ENCODE measurements at regions not wholly inside any gene's neighbourhood (a gene's known extent, or its start where the extent isn't known, plus 50 kb on each side); places are given as distances from the start of the nearest gene placed in this dataset.

DNA sequence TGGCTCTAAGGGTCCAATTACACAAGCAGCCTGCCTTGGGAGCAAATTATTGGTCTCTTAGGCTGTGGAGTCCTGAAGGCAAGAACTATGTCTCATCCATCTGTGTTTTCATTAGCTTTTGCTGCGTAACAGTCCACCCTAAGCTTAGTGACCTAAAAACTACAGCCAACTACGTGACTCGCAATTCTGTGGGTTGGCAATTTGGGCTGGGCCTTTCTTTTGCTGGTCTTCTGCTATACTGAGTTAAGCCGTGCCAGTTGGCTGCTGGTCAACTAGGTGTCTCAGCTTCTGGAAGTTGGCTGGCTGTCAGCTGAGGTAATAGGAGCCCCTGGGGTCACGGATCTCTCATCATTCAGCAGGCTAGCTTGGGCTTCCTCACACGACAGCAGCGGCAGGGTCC lies 205.6 kb upstream of the S100G start:
- no peak for DNase-seq (ENCODE audit: low spot score)

DNA sequence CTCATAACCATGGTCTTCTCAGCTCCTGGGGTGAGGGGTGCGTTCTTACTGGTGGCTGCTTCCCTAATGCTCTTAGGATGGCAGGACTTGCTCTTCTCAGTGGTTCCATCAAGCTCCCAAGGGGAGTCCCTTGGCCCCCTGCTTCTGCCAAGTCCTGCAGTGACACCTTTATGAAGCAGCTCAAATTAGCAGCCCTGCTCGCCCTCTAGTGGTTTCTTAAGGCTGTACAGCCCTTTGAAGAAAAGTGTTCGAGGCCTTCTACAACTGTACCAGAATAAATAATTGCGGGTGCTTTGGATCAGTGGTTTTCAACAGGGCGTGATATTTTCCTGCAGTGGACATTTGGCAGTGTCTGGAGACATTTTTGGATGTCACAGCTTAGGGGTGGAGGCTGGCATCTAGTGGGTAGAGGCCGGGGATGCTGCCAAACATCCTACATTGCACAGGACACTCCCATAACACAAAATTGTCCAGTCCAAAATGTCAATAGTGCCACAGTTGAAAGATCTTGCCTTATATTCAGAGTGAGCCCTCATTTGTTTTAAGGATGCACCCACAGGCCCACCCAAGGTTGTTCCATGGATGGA lies 204.7 kb upstream of the S100G start:
- DNase-seq (ENCODE audit: low spot score) = peak; percentile 10

DNA sequence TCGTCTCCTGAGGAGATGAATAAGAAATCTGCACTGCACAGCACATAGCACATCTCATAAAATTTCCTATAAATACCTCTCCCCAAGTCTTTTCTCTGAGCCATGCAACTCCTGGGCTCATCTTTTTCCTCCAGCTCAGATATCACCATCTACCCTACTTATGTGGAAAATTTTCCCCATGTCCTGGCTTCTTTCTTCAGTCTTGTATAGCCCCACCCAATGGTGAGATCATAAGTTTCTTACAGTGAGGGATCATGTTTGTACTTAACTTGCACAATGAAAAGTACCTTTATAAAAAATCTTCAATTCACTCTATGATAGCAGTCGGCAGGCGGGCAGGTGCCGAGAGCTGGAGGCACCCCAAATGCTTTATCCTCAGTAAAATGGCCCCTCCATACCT lies 198.6 kb upstream of the S100G start:
- DNase-seq (ENCODE audit: low spot score) = peak; percentile 77

DNA sequence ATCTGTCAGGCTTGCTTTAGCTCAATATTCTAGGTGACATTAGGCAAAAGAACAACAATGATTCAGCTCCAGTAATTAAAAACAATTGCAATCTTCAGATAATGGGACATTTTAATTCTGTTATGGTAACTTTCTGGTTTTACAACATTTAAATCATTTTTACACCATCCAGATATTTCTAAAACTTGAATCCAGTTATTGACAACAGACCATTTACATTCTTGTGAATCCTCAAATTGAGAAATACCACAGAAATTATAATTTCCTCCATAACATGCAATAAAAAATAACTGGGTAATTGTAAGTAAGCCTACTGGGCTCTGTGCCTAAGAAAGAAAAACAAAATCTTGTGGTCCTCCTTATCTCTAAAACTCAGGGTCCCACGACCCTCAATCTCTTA lies 195.0 kb upstream of the S100G start:
- no peak for DNase-seq (ENCODE audit: low spot score)

DNA sequence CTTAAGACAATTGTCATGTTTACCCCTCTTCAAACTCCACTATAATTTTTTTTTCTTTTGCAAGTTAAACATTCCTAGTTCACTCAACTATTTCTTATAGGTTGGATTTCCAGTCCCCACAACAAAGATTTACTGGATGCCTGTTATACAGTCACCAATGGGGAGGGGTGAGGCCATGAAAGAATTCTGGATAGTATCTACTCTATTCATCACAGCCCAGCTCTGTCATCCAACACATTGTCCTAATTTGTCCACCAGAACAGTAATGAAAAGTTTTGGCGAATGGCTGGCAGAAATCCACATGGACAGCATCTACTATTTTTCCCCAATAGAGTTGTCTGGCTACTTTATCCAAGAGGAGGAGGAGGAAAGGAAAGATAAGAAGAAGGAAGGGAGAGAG lies 192.7 kb upstream of the S100G start:
- DNase-seq (ENCODE audit: low spot score) = no peak

DNA sequence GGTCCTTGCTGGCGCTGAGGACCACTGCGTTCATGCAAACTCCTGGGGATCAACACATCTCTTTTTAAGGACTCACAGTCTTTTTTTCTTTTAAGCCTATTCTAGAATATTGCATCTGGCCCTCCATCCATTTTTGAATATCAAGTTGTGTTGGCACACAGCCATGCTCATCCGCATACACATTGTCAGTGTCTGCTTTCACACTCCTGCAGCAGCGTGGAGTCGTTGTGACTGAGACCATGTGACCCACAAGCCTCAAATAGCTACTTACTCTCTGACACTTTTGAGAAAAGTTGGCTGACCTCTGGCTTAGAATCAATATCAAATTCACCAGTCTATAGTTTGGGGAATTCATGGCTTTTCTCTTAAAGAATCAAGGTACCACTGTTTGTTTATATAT lies 191.8 kb upstream of the S100G start:
- DNase-seq (ENCODE audit: low spot score) = no peak

DNA sequence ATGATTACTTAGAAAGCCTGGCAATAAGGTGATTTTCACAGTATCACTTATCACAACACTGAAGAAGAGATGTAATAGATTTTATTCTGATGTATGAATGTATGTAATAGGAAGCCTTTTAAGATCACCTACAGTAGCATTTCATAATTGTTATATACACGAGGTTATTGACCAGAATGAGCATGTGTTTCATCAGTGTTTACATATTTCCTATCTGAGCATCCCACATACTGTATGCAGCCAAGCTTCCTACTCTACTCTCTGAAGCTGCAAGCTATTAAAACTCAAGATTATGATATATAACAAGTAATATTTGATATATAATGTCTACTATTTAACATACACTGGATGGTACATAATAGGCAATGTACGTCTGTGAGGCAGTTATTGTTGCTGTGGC lies 190.9 kb upstream of the S100G start:
- no peak for DNase-seq (ENCODE audit: low spot score)

DNA sequence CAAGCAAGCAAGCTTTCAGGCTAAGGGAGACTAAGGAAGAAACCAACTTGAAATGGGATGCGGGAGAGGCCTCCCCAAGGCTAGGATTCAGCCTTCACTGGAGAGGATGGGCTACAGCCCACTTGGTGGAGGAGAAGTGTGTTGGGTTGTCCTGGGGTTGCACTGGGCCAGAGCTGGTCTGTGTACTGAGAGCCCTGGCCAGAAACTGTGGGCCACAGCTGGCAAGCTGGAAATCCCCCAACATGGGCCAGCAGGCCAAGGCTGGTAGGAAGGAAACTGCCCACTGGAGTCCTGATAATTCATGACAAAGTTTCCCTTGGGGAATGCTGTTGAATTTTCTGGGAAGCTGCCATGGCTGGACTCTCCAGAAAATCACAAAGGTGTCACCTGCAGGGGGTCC lies 188.0 kb upstream of the S100G start:
- DNase-seq (ENCODE audit: low spot score) = no peak

DNA sequence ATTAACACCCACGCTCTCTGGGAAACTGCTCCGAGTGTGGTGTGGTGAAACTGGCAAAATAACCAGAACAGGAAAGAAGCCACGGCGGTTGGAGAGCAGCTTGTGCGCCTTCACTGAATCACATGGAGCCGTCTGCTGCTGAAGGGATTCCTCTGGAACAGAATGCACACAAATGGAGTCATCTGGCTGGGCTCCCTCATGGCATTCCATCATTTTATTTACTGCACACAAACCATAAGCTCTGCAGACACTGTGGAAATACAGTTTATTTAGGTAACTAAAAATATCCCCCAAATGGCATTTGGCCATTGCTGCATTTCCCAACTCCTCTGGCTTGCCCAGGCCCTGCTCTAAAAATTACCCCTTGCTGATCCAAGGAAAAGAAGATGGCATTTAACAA lies 187.0 kb upstream of the S100G start:
- peak; percentile 78 for DNase-seq (ENCODE audit: low spot score)

DNA sequence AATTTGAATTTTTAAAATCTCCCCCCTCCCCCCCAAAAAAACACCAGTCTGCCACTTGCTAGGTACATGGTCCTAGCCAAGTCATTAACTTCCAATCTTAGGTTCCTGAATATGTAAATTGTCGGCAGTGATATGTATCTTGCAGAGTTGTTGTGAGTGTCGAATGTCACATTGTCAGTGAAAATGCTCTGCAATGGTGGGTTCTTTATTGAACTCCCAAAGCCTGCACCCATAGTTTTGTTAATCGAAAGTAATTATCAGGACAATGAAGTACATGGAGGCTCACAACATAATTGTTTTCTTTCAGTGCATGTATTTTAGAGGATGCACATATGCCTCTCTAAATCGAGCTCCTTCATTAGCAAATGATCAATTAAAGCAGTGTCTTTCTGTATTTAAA lies 185.6 kb upstream of the S100G start:
- no peak for DNase-seq (ENCODE audit: low spot score)

DNA sequence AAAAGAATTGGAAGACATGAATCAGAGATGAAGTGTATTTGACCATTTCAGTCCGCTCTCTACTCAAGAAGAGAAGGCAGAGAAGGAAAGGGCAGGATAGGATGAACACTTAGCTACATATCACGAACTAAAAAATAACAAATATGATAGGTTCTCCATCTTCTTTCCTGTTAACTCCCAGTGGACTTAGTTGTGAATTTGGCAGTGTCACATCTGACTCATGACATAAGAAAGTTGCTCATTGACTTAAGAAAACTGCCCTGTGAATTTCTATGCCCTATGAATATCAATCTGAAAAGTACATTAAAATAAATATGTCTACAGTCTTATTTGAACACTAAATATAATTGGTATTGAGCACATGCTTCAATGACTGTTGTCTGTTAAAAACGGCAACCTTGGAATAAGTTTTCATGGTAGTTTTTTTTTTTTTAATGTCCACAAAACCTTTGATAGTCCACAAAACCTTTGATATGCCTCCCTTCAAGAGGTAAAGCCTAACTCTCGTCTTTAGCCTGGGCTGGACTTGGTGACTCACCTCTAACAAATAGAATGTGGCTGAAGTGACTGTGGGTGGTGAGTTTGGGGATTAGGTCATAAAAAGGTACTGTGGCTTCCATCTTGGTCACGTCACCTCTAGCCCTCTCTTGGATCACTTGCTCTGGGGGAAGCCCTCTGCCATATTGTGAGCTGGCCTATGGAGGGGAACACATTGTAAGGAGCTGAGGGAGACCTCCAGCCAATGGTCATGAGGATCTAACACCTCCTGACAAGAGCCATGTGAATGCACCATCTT lies 184.7 kb upstream of the S100G start:
- no peak for DNase-seq (ENCODE audit: low spot score)

DNA sequence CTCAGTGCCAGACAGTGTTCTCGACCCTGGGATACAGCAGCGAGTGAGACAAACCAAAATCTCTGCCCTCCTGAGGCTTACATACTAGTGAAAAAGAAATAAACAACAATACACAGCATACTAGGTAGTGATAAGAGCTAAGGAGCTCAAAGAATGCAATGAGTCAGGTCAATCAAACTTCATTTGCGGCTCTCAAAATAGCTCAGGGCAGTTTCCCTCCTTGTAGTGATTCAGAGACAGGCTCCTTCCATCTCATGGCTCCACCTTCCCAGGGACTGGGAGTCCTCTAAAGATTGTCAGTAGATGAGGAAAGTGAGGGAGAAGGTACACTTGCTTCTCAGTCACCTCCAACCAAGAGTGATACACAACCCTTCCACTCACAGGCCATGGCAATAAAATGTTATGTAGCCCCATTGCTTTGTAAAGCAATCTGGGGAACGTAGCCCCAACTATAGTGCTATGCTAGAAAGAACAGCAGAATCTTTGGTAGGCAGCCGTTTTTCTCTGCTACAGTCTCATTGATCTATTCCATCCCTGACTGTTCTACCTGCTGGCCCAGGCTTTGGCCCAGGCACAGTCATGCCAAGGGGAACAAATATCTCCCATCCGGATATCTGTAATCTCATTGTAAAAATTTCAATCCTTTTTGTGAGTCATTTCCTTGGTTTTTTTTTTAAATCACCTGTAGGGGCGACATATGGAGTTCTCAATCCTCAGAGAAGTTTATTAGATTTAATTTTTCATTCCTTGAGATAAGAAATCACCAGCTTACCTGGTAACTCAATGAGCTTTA lies 183.1 kb upstream of the S100G start:
- DNase-seq (ENCODE audit: low spot score) = no peak

DNA sequence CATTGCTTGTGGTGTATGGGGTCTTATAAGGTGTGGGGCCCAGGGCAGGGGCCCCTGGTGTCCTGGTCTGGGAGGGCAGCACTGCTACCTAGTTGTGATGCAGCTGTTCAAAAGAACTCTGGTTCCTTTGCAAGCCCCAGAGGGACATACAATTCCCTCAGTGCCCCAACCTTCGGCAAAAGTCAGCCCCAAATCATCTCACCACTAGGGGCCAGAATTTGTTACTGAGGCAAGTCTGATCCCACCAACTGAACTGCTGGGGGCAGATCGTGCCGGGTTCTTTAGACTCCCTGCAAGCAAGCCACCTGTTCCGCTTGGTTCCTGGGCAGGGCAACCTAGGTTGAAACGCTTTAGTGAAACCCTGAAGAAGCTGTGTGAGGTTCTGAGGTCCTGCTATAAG lies 180.1 kb upstream of the S100G start:
- DNase-seq (ENCODE audit: low spot score) = no peak

DNA sequence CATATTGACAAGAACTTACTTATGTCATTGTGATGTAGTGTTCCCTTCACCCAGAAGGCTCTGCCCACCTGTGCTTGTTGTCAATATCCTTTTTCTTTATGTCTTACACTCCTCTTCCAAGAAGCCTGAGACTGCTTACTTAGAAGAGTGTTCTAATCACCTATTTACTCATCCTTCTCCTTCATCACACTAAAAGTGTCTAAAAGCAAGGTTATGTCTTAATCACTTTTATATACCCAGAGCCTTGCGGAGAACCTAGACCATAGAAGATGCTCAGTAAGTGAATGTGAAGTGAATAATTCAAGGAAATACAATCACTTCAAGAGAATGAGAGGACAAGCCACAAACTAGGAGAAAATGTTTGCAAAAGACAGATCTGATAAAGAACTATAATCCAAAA lies 177.6 kb upstream of the S100G start:
- DNase-seq (ENCODE audit: low spot score) = no peak

DNA sequence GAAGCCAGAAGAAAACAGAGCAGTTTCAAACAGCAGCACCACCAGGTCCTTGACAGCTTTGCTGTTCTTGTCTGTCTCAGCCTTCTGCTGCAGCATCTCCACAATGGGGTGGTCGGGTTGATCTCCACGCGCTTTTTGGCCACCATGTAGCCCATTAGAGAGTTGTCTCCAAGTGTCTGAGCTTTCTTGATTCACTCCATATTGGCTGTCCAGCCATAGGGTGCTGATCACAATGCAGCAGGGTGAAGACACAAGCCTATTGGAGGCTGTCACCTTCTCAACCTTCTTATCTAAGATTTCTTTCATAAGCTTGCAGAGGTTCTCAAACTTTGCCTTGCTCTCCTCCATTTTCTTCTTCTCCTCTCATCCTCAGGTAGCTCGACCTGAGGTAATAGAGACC lies 175.4 kb upstream of the S100G start:
- DNase-seq (ENCODE audit: low spot score) = no peak

DNA sequence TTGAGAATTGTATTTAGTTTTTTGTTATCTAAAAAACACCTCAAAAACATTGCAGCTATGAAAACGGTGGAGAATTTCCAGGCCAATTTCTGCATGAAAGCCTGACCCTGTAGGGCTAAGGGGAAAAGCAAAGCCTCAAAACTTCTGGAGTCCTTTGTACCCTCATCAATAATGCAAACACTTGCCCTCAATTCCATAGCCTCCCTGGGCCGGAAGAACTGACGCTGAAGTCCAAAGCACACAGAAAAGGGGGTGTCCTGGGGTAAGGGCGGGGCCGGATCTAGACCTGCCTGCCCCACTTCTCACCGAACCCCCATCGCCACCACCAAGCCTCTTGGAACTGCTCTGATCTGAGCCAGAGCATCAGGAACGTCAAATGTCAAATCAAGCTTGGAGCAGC lies 173.9 kb upstream of the S100G start:
- DNase-seq (ENCODE audit: low spot score) = no peak

DNA sequence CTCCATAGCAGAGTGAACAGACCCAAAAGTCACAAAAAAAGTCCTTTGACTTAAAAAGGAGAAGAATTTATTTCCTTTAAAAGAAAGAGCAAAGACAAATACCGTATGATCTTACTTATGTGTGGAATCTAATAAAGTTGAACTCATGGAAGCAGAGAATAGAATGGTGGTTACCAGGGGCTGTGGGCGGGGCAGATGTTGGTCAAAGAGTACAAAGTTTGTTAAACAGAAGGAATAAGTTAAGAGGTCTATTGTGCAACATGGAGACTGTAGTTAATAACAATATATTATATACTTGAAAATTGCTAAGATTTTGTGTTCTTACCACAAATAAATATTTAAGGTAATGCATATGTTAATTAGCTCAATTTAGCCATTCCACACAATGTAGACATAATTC lies 173.3 kb upstream of the S100G start:
- no peak for DNase-seq (ENCODE audit: low spot score)

DNA sequence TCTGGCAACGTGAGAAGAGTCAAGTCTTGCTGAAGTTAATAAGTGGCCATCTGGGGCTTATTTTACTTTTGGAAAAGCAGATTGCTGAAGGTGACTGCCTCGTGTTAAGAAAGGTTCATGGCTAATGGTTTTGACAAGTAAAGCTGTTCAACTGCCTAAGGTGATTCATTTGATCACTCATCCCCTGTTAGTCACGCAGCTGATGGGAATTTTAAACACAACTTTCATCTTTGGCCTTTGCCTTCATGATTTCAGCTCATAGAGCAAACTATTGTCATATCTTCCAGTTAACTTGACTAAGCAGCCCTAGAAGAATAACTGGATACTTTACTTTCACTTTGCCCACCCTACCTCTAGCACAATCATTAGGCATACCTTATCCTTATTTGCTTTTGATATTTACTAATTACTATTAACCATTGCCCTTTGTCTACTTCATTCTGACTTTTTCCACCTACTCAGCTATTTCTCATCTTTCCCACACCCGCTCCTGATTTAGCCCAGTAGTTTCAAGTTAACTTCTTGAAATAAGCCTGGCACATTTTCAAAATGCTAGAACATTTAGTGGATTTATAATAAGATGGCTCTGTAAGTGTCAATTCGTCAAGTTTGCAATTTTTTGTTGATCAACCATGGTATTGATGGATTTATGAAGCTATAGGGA lies 170.6 kb upstream of the S100G start:
- no peak for DNase-seq (ENCODE audit: low spot score)

DNA sequence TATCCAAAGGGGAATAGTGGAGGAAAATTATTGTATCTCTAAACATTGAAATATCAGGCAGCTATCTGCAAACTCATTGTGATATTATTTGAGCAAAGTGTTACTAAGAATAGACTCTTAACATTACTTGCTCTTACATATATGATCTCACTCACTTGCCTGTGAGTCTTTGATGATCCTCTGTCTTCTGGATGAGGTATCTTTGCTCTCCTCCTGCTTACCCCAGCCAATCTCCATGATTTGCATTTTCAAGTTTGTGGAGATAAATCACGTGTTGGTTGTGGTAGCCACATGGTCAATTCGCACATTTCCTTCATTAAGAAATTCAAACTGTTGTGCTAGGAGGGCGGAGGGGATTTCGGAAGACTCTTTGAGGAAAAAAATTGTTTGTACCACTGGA lies 169.9 kb upstream of the S100G start:
- no peak for DNase-seq (ENCODE audit: low spot score)

DNA sequence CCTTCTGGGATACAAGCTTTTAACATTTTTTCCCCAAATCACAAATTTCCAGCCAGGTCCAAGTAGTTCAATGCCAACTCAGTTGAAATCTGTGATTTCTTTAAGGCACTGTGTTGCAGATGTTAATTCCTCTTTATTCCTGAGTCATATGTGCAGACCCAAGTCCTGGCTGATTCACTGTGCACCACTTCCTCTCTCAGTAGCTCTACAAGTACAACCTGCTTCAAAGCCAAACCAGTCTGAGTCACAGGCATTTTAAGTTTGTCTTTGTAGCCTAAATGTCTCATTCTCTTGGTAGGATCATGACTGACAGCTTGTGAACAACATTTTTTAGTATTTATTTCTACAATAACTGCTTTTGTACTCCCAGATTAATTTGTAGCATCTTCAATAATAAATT lies 165.6 kb upstream of the S100G start:
- DNase-seq (ENCODE audit: low spot score) = peak; percentile 31

DNA sequence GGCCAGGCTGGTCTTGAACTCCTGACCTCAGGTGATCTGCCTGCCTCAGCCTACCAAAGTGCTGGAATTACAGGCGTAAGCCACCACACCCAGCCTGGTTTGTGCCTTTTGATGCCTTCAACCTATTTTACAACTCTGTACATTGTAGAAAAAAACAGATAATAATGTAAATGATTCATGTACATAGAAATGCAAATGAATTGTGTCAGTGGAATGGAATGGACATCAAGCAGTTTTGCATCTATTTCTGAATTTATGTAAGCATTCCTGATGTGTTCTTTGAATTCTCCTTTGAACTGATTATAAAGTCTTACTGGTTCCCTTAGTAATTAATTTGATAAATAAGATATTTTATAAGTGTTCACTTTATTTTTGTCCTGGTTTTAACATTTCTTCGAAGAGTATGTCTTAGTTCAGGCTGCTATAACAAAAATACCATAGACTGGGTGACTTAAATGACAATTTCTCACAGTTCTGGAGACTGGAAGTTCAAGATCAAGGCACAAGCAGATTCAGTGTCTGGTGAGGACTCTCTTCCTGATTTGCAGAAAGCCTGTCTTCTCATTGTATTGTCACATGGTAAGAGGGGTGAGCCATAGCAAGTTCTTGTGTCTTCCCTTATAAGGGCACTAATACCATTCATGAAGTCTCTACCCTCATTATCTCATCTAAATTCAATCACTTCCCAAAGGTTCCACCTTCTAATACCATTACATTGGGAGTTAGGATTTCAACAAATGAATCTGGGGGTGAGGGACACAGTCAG lies 162.2 kb upstream of the S100G start:
- DNase-seq (ENCODE audit: low spot score) = no peak

DNA sequence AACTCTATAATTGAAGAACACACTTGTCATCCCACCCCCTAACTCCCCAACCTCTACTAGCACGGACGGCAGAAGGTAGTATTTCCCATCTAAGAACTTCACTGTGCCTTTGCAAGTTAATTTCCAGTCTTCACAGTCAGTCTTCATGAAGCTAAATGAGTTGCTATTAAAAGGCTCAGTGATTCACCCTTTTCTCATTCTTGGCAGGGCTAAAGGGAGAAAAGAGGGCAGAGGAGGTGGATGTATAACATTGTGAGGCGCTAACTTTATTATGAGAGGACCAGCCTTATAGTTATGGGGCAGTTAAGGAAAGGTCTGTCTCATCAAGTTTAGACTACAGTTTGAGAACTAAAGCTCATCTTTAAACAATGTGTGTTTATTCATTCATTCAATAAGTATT lies 161.0 kb upstream of the S100G start:
- DNase-seq (ENCODE audit: low spot score) = no peak

Data from umbilical cord (tissue), 1 donor.